OCI-LY7 (cell line): ENCODE measurements at regions not wholly inside any gene's neighbourhood (a gene's known extent, or its start where the extent isn't known, plus 50 kb on each side); places are given as distances from the start of the nearest gene placed in this dataset.

ENCODE experiments used
- BruUV-seq: library from RNA; stranded (reverse); fragments of 400-500 nt; replicated peaks from 2 replicates; lab custom pipeline; 2021; lab: Mats Ljungman, UMichigan
- CTCF ChIA-PET: fragments of 300-600 bp; sonication (Branson Sonifier 250); formaldehyde crosslinking; loops from one replicate; lab custom pipeline; 2022; ENCODE audit warnings: antibody characterized with exemption; ENCODE audit not compliant: unreplicated experiment; lab: Charles Lee
- POLR2A ChIA-PET: fragments of 300-600 bp; sonication (Branson Sonifier 250); formaldehyde crosslinking; loops from one replicate; lab custom pipeline; 2022; ENCODE audit warnings: antibody characterized with exemption; lab: Charles Lee
- DNase-seq: peaks from one replicate; pipeline ENCODE4 v3.0.0-alpha.2; 2015; ENCODE audit warnings: low spot score
- H2AFZ ChIP-seq: fragments of 200-600 bp; sonication (generic), shearing (Covaris generic); 2 replicates; pipeline ENCODE4 v1.6.1; 2014; ENCODE audit warnings: mild to moderate bottlenecking, antibody characterized with exemption, low read length, moderate library complexity
- H3K27ac ChIP-seq: fragments of 200-600 bp; sonication (generic); 2 replicates; pipeline ENCODE4 v1.5.1; 2014; ENCODE audit warnings: mixed run types, low read depth, mild to moderate bottlenecking, moderate library complexity, low read length, inconsistent platforms; ENCODE audit not compliant: poor library complexity, severe bottlenecking
- H3K36me3 ChIP-seq: fragments of 200-600 bp; sonication (generic); 2 replicates; pipeline ENCODE4 v1.6.1; 2014; ENCODE audit warnings: mild to moderate bottlenecking, antibody characterized with exemption, low read length, moderate library complexity, mixed read lengths; ENCODE audit not compliant: insufficient read depth
- H3K4me1 ChIP-seq: fragments of 200-600 bp; sonication (generic); 2 replicates; pipeline ENCODE4 v1.5.1; 2014; ENCODE audit warnings: mild to moderate bottlenecking, low read length; ENCODE audit not compliant: insufficient read depth, poor library complexity, severe bottlenecking
- H3K4me2 ChIP-seq: fragments of 200-600 bp; sonication (generic); 2 replicates; pipeline ENCODE4 v1.6.1; 2014; ENCODE audit warnings: mild to moderate bottlenecking, low read length
- H3K4me3 ChIP-seq: fragments of 200-600 bp; sonication (generic); 2 replicates; pipeline ENCODE4 v1.5.1; 2014; ENCODE audit warnings: mild to moderate bottlenecking, low read depth, low read length; ENCODE audit not compliant: poor library complexity, severe bottlenecking
- H3K79me2 ChIP-seq: fragments of 200-600 bp; sonication (generic); 2 replicates; pipeline ENCODE4 v1.6.1; 2016; ENCODE audit warnings: low read depth, mild to moderate bottlenecking, low read length, moderate library complexity, mixed read lengths; ENCODE audit not compliant: insufficient read depth
- H3K9me2 ChIP-seq: fragments of 200-600 bp; sonication (generic); 2 replicates; pipeline ENCODE4 v1.6.1; 2016; ENCODE audit warnings: mild to moderate bottlenecking, low read length, mixed read lengths; ENCODE audit not compliant: insufficient read depth
- H3K9me3 ChIP-seq: fragments of 200-600 bp; sonication (generic); 2 replicates; pipeline ENCODE4 v1.6.1; 2014; ENCODE audit warnings: mild to moderate bottlenecking, mixed run types, low read length, mixed read lengths
- H4K20me1 ChIP-seq: fragments of 200-600 bp; sonication (generic); 2 replicates; pipeline ENCODE4 v1.6.1; 2014; ENCODE audit warnings: mild to moderate bottlenecking, antibody characterized with exemption, low read length, moderate library complexity, mixed read lengths; ENCODE audit not compliant: insufficient read depth
- CTCF ChIP-seq: fragments of 200-600 bp; sonication (generic); conservative IDR thresholded peaks from 2 replicates; pipeline ENCODE4 v1.5.1; 2014; ENCODE audit warnings: mild to moderate bottlenecking, antibody characterized with exemption, low read length, moderate library complexity, mixed read lengths
- EZH2phosphoT487 ChIP-seq: fragments of 200-600 bp; sonication (generic); IDR thresholded peaks from 2 replicates; pipeline ENCODE4 v1.6.1; 2018; ENCODE audit warnings: low read depth, borderline replicate concordance, mild to moderate bottlenecking, mixed run types, antibody characterized with exemption, low read length, moderate library complexity, mixed read lengths
- intact Hi-C: fragments of 100-400 bp; cut with micrococcal nuclease; formaldehyde crosslinking; loops from one replicate; pipeline ENCODE4 v1.10.0; 2022; ENCODE audit not compliant: unreplicated experiment

- H2AFZ ChIP-seq: no peak overlapping the region
- POLR2A ChIA-PET: interaction anchor here (0.5 kb wide), 1 partner anchor 74 kb away, joined by 4 read pairs; no protein-coding TSS in a partner anchor
- CTCF ChIA-PET: no interaction called here
- intact Hi-C loops: no loop called here
- no peak overlapping the region for H3K27ac ChIP-seq
- no peaks in the 10 kb centered on the region for H3K4me1 ChIP-seq
- no peaks in the 10 kb centered on the region for H4K20me1 ChIP-seq
- no peak overlapping the region for H3K4me2 ChIP-seq
- BruUV-seq: no TSS peak
- H3K9me2 ChIP-seq: no peaks in the 10 kb centered on the region
- no peak for DNase-seq
- H3K79me2 ChIP-seq: no peaks in the 10 kb centered on the region
- no peak for TF ChIP-seq CTCF
- no peak for TF ChIP-seq EZH2phosphoT487
- no peaks in the 10 kb centered on the region for H3K36me3 ChIP-seq
- H3K9me3 ChIP-seq: no peaks in the 10 kb centered on the region
- H3K4me3 ChIP-seq: no peak overlapping the region
Observed at GRCh38 chr3:82354228-82354627, 592.8 kb upstream of the GBE1 start.

- intact Hi-C loops: no loop called here
- no peak overlapping the region for H3K4me3 ChIP-seq
Observed at GRCh38 chr3:82353306-82354171, 592.1 kb upstream of the GBE1 start.

More at GRCh38 chr3:82353306-82354171, 592.1 kb upstream of the GBE1 start:
- no peak for TF ChIP-seq EZH2phosphoT487
- TF ChIP-seq CTCF: no peak
- H2AFZ ChIP-seq: no peak overlapping the region
- no peak overlapping the region for H3K27ac ChIP-seq
- H3K36me3 ChIP-seq: no peaks in the 10 kb centered on the region
- no peak for DNase-seq
- no peaks in the 10 kb centered on the region for H3K9me3 ChIP-seq
- H4K20me1 ChIP-seq: no peaks in the 10 kb centered on the region
- CTCF ChIA-PET: no interaction called here
- H3K79me2 ChIP-seq: no peaks in the 10 kb centered on the region
- H3K4me1 ChIP-seq: no peaks in the 10 kb centered on the region
- POLR2A ChIA-PET: interaction anchor here (0.5 kb wide), 1 partner anchor 73 kb away, joined by 4 read pairs; no protein-coding TSS in a partner anchor
- no peaks in the 10 kb centered on the region for H3K9me2 ChIP-seq
- H3K4me2 ChIP-seq: no peak overlapping the region
- no TSS peak for BruUV-seq
